B cell (primary cell): ENCODE measurements at regions not wholly inside any gene's neighbourhood (a gene's known extent, or its start where the extent isn't known, plus 50 kb on each side); places are given as distances from the start of the nearest gene placed in this dataset.

Experiments used
- ATAC-seq: fragments of 200-7000 bp; cut with Tn5 transposase; one replicate; pipeline ENCODE4 v1.10.0; 2021; ENCODE audit warnings: low read depth, mild to moderate bottlenecking, moderate number of reproducible peaks, moderate library complexity
- CTCF ChIA-PET: fragments of 350-600 bp; sonication (Branson Sonifier 250); formaldehyde crosslinking; loops from one replicate; lab custom pipeline; 2021; ENCODE audit warnings: antibody characterized with exemption, inconsistent platforms; lab: Charles Lee
- POLR2A ChIA-PET: fragments of 350-600 bp; sonication (Branson Sonifier 250); formaldehyde crosslinking; loops from one replicate; lab custom pipeline; 2021; ENCODE audit warnings: antibody characterized with exemption; lab: Charles Lee
- DNase-seq: peaks from one replicate; pipeline ENCODE4 v3.0.0; 2013
- H2AFZ ChIP-seq: 2 replicates; pipeline ENCODE4 v1.6.1; 2012; ENCODE audit warnings: mild to moderate bottlenecking, low read depth, low read length; ENCODE audit not compliant: insufficient read depth, poor library complexity, severe bottlenecking
- H3K27ac ChIP-seq, 2 donors: 1 replicate in 1 of 2; 2 replicates in 1 of 2; pipeline ENCODE4 v1.5.1; 2012 to 2013; ENCODE audit warnings: low read length in 2 of 2, mild to moderate bottlenecking in 2 of 2, moderate library complexity in 1 of 2
- H3K27me3 ChIP-seq, 4 experiments: fragments of 200-600 bp in 1 of 4; sonication (generic) in 1 of 4; replicated peaks in 1 of 4; 1 replicate in 2 of 4; 2 replicates in 2 of 4; pipeline versions ENCODE4 v1.6.1 to v1.7.0; 2013 to 2016; ENCODE audit warnings: low read length in 3 of 4, mild to moderate bottlenecking in 2 of 4, mixed read lengths in 1 of 4, moderate library complexity in 1 of 4; ENCODE audit not compliant: insufficient read depth in 4 of 4, control insufficient read depth in 3 of 4; ENCODE audit errors: control extremely low read depth in 1 of 4
- H3K36me3 ChIP-seq, 2 experiments: replicated peaks in 1 of 2; 1 replicate in 1 of 2; 2 replicates in 1 of 2; pipeline versions ENCODE4 v1.6.1 to v1.7.1; 2013; ENCODE audit warnings: low read length in 1 of 2; ENCODE audit not compliant: insufficient read depth in 2 of 2, control insufficient read depth in 1 of 2; ENCODE audit errors: control extremely low read depth in 1 of 2, extremely low read depth in 1 of 2
- H3K4me1 ChIP-seq, 2 donors: fragments of 200-600 bp in 1 of 2; sonication (generic) in 1 of 2; 1 replicate in 1 of 2; 2 replicates in 1 of 2; pipeline versions ENCODE4 v1.5.1 to v1.6.1; 2013 to 2017; ENCODE audit warnings: low read length in 2 of 2; ENCODE audit not compliant: control insufficient read depth in 2 of 2, insufficient read depth in 2 of 2
- H3K4me2 ChIP-seq: replicated peaks from 2 replicates; pipeline ENCODE3; 2012; ENCODE audit warnings: mild to moderate bottlenecking, low read depth, low read length; ENCODE audit not compliant: poor library complexity, severe bottlenecking
- H3K4me3 ChIP-seq, 5 experiments: fragments of 200-600 bp in 1 of 5; sonication (generic) in 1 of 5; 1 replicate in 3 of 5; 2 replicates in 2 of 5; pipeline versions ENCODE4 v1.5.1 to v1.7.0; 2011 to 2016; ENCODE audit warnings: low read length in 4 of 5, mild to moderate bottlenecking in 4 of 5, low read depth in 2 of 5, control low read depth in 1 of 5, moderate library complexity in 1 of 5; ENCODE audit not compliant: insufficient read depth in 1 of 5; ENCODE audit errors: control extremely low read depth in 1 of 5, extremely low read depth in 1 of 5
- H3K79me2 ChIP-seq: fragments of 200-600 bp; sonication (generic); one replicate; pipeline ENCODE4 v1.6.0; 2016; ENCODE audit warnings: low read length; ENCODE audit not compliant: control insufficient read depth, insufficient read depth
- H3K9ac ChIP-seq: fragments of 200-600 bp; sonication (generic); 2 replicates; pipeline ENCODE4 v1.6.1; 2017; ENCODE audit warnings: mild to moderate bottlenecking, low read length, moderate library complexity
- H3K9me3 ChIP-seq, 3 donors: one replicate each; pipeline versions ENCODE4 v1.6.1 to v1.7.1; 2013; ENCODE audit warnings: low read length in 2 of 3; ENCODE audit not compliant: control insufficient read depth in 2 of 3, insufficient read depth in 1 of 3; ENCODE audit errors: control extremely low read depth in 1 of 3
- H4K20me1 ChIP-seq: 2 replicates; pipeline ENCODE4 v1.6.0; 2012; ENCODE audit warnings: mild to moderate bottlenecking, low read length; ENCODE audit not compliant: insufficient read depth, control insufficient read depth, poor library complexity, severe bottlenecking
- H3K27ac Mint-ChIP-seq: one replicate; pipeline ENCODE4 v1.8.0; 2021; ENCODE audit warnings: mixed read lengths
- H3K27me3 Mint-ChIP-seq: one replicate; pipeline ENCODE4 v1.8.0; 2021; ENCODE audit warnings: mixed read lengths
- H3K4me1 Mint-ChIP-seq: one replicate; pipeline ENCODE4 v1.8.0; 2021; ENCODE audit warnings: mixed read lengths
- H3K4me3 Mint-ChIP-seq: one replicate; pipeline ENCODE4 v1.8.0; 2021; ENCODE audit warnings: mixed read lengths
- H3K9me3 Mint-ChIP-seq: one replicate; pipeline ENCODE4 v1.8.0; 2022; ENCODE audit warnings: mixed read lengths; ENCODE audit not compliant: insufficient read depth
- CTCF ChIP-seq: fragments of 200-600 bp; IDR thresholded peaks from one replicate; pipeline ENCODE4 v1.8.0; 2022; ENCODE audit warnings: antibody characterized with exemption, mild to moderate bottlenecking
- EZH2 ChIP-seq: IDR thresholded peaks from 2 replicates; pipeline ENCODE4 v1.6.1; 2012; ENCODE audit warnings: borderline replicate concordance, low read depth, mild to moderate bottlenecking, moderate library complexity, low read length; ENCODE audit not compliant: insufficient read depth, poor library complexity, severe bottlenecking
- WGBS: methylation state at CpG from one replicate; pipeline ENCODE4 v1.1.5; 2013; ENCODE audit warnings: missing lambda C conversion rate; ENCODE audit not compliant: insufficient coverage; 5-methylcytosine and 5-hydroxymethylcytosine counted together
- intact Hi-C: fragments of 100-400 bp; cut with micrococcal nuclease; formaldehyde crosslinking; loops from one replicate; pipeline ENCODE4 v1.10.0; 2022

- Histone ChIP-seq H3K9ac (no peak overlapping the region), H2AFZ (no peak overlapping the region), H3K27me3 (no peaks in the 10 kb centered on the region), H3K4me2 (no peak overlapping the region), H3K79me2 (no peaks in the 10 kb centered on the region), H3K4me3 (no peak overlapping the region), H4K20me1 (no peaks in the 10 kb centered on the region), H3K4me1 (no peaks in the 10 kb centered on the region), H3K9me3 (peaks cover 0 to 1% (median 0%) of the 10 kb centered on the region in 3 donors), H3K36me3 (no peaks in the 10 kb centered on the region), H3K27ac (no peak overlapping the region)
- ChIA-PET CTCF (no interaction called here), POLR2A (no interaction called here)
- TF ChIP-seq EZH2 = no peak
- no peak for TF ChIP-seq CTCF
- WGBS = no CpG with 5 or more reads among the region's 1 CpG
- Mint-ChIP-seq H3K27me3 (no peaks in the 10 kb centered on the region), H3K9me3 (peaks cover 3% of the 10 kb centered on the region), H3K4me1 (no peaks in the 10 kb centered on the region), H3K27ac (no peak overlapping the region), H3K4me3 (no peak overlapping the region)
- DNase-seq (no peak), ATAC-seq (no peak)
- intact Hi-C loops = no loop called here
Measured at GRCh38 chr1:188817814-188818213, 1659.8 kb downstream of the BRINP3 start.

GRCh38 chr1:188822248-188822647 lies 1655.4 kb downstream of the BRINP3 start:
- H3K36me3 ChIP-seq = no peaks in the 10 kb centered on the region
- DNase-seq (no peak), ATAC-seq (no peak)
- TF ChIP-seq CTCF (no peak), EZH2 (no peak)
- ChIA-PET POLR2A (no interaction called here), CTCF (no interaction called here)
- no peak overlapping the region for H2AFZ ChIP-seq
- Mint-ChIP-seq H3K27me3 (no peaks in the 10 kb centered on the region), H3K27ac (no peak overlapping the region), H3K4me1 (no peaks in the 10 kb centered on the region), H3K4me3 (no peak overlapping the region), H3K9me3 (no peaks in the 10 kb centered on the region)
- no peak overlapping the region for H3K4me3 ChIP-seq
- no peaks in the 10 kb centered on the region for H3K27me3 ChIP-seq
- 71% methylated on average over 2 of the region's 2 CpGs for WGBS
- intact Hi-C loops = no loop called here
- no peaks in the 10 kb centered on the region for H3K79me2 ChIP-seq
- H3K4me2 ChIP-seq = no peak overlapping the region
- no peak overlapping the region for H3K27ac ChIP-seq
- H4K20me1 ChIP-seq = no peaks in the 10 kb centered on the region
- H3K9ac ChIP-seq = no peak overlapping the region
- H3K4me1 ChIP-seq = no peaks in the 10 kb centered on the region
- no peaks in the 10 kb centered on the region for H3K9me3 ChIP-seq
